ENCODE measurements at regions not wholly inside any gene's neighbourhood (a gene's known extent, or its start where the extent isn't known, plus 50 kb on each side); places are given as distances from the start of the nearest gene placed in this dataset.

DNA sequence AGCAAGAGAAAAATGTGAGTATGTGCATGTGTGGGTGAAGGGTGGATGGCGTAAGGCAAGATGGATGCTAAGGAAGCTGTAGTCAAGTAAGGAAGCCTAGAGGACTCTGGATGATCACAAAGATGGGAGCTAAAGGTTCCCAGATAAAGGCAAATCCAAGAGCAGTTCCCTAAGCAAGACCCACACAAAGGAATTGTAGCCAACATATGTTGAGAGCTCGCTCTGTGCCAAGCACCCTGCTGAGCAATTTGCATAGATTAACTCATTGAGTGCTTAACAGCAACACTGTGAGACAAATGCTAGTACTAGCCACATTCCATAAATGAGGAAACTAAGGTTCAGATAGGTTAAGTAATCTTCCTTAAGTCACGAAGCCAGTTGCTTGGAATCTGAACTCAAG is 132.6 kb downstream of the C1D start:
- no peaks in the 10 kb centered on the region for H3K4me1 ChIP-seq
- H3K4me3 ChIP-seq, result no peak overlapping the region
- no peak overlapping the region for H3K27ac ChIP-seq (replicated peaks in 1 of 4)
- 62% methylated on average over 3 of the region's 3 CpGs for WGBS
- no peak for DNase-seq (ENCODE audit: extremely low spot score)
- H3K36me3 ChIP-seq, result no peaks in the 10 kb centered on the region
- H3K9me3 ChIP-seq, result no peaks in the 10 kb centered on the region
- intact Hi-C loops (cut with DNase I), result no loop called here
- no peaks in the 10 kb centered on the region for H3K27me3 ChIP-seq
- TF ChIP-seq POLR2A (IDR thresholded peaks at IDR 0.05; ENCODE audit: low read depth) (no peak), POLR2AphosphoS5 (IDR thresholded peaks at IDR 0.05) (no peak), EP300 (IDR thresholded peaks at IDR 0.05) (no peak)
- TF ChIP-seq, protein P1, sequence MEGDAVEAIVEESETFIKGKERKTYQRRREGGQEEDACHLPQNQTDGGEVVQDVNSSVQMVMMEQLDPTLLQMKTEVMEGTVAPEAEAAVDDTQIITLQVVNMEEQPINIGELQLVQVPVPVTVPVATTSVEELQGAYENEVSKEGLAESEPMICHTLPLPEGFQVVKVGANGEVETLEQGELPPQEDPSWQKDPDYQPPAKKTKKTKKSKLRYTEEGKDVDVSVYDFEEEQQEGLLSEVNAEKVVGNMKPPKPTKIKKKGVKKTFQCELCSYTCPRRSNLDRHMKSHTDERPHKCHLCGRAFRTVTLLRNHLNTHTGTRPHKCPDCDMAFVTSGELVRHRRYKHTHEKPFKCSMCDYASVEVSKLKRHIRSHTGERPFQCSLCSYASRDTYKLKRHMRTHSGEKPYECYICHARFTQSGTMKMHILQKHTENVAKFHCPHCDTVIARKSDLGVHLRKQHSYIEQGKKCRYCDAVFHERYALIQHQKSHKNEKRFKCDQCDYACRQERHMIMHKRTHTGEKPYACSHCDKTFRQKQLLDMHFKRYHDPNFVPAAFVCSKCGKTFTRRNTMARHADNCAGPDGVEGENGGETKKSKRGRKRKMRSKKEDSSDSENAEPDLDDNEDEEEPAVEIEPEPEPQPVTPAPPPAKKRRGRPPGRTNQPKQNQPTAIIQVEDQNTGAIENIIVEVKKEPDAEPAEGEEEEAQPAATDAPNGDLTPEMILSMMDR (IDR thresholded peaks at IDR 0.05), result no peak

DNA sequence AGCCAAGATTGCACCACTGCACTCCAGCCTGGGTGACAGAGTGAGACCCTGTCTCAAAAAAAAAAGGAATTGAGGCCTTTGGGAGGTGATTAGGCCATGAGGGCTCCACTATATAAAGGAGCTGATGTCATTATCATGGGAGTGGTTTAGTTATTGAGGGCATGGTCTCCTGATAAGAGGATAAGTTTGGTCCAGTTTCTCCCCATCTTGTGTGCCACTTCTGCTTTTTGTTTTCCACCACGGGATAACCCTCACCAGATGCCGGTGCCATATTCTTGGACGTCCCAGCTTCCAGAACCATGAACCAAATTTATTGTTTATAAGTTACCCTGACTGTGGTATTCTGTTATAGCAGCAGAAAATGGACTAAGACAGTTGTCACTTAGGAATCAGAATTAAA is 125.8 kb downstream of the C1D start:
- intact Hi-C loops (cut with DNase I), result no loop called here
- Histone ChIP-seq H3K27ac (replicated peaks in 1 of 4) (no peak overlapping the region), H3K4me3 (no peak overlapping the region), H3K4me1 (no peaks in the 10 kb centered on the region), H3K36me3 (no peaks in the 10 kb centered on the region), H3K9me3 (no peaks in the 10 kb centered on the region), H3K27me3 (no peaks in the 10 kb centered on the region)
- TF ChIP-seq, protein P1 (IDR thresholded peaks at IDR 0.05), result no peak
- TF ChIP-seq POLR2AphosphoS5 (IDR thresholded peaks at IDR 0.05), result no peak
- no peak for TF ChIP-seq EP300 (IDR thresholded peaks at IDR 0.05)
- TF ChIP-seq POLR2A (IDR thresholded peaks at IDR 0.05; ENCODE audit: low read depth), result no peak
- no peak for DNase-seq (ENCODE audit: extremely low spot score)
- 100% methylated on average over 3 of the region's 3 CpGs for WGBS

DNA sequence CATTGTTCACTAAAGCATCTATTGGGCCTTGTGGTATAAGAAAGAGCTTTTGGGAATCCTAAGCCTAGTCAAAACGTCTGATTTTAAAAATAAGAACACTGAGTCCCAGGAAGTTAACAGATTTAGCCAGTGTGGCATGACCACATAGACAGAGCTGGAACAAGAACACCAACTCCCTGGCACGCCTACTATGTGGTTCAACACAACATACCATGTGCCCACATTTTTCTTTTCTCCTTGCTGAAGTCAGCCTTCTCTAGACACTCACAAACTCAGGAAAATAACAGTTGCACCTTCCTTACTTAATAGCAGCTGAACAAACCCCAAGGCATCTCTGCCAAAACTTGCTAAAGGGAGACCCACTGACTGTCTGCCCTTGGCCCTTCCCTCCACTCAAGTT is 124.8 kb downstream of the C1D start:
- no peaks in the 10 kb centered on the region for H3K27me3 ChIP-seq
- H3K9me3 ChIP-seq, result peaks cover 0 to 4% (median 1%) of the 10 kb centered on the region in 4 donors
- intact Hi-C loops (cut with DNase I), result no loop called here
- H3K36me3 ChIP-seq, result no peaks in the 10 kb centered on the region
- H3K4me1 ChIP-seq, result no peaks in the 10 kb centered on the region
- DNase-seq (ENCODE audit: extremely low spot score), result no peak
- no peak overlapping the region for H3K27ac ChIP-seq (replicated peaks in 1 of 4)
- H3K4me3 ChIP-seq, result no peak overlapping the region
- WGBS, result 62% methylated on average over 2 of the region's 2 CpGs
- TF ChIP-seq, protein P1 (IDR thresholded peaks at IDR 0.05), result no peak
- TF ChIP-seq POLR2AphosphoS5 (IDR thresholded peaks at IDR 0.05) (no peak), EP300 (IDR thresholded peaks at IDR 0.05) (no peak), POLR2A (IDR thresholded peaks at IDR 0.05; ENCODE audit: low read depth) (no peak)

- H3K27me3 ChIP-seq, result no peaks in the 10 kb centered on the region
- intact Hi-C loops (cut with DNase I), result no loop called here
- TF ChIP-seq, protein P1 (IDR thresholded peaks at IDR 0.05), result no peak
- TF ChIP-seq POLR2A (IDR thresholded peaks at IDR 0.05; ENCODE audit: low read depth) (no peak), EP300 (IDR thresholded peaks at IDR 0.05) (no peak), POLR2AphosphoS5 (IDR thresholded peaks at IDR 0.05) (no peak)
- WGBS, result 89% methylated on average over 4 of the region's 4 CpGs
- peaks cover 0 to 10% (median 3%) of the 10 kb centered on the region in 4 donors for H3K9me3 ChIP-seq
- DNase-seq (ENCODE audit: extremely low spot score), result no peak
- no peaks in the 10 kb centered on the region for H3K36me3 ChIP-seq
- no peak overlapping the region for H3K27ac ChIP-seq (replicated peaks in 1 of 4)
- no peaks in the 10 kb centered on the region for H3K4me1 ChIP-seq
- no peak overlapping the region for H3K4me3 ChIP-seq
Observed at GRCh38 chr2:67945056-67945455, 117.7 kb downstream of the C1D start.

DNA sequence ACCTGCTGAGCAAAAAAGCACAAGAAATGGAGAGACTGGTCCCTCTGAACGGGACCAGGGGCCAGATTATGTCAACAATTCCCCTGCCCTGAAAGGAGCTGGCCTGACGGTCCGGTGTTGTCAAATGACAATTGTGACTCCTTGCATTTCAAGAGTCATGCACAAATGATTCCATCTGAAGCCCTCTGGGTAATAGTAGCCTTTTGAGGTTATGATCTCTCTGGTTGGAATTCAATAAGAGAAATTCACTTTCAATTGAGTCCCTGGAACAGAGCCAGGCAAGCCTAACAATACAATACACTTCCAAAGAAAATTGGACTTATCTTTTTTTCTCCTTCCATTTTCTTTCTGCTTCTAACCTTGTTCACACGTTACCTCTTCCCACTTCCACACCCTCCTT is 116.9 kb downstream of the C1D start:
- H3K27me3 ChIP-seq, result no peaks in the 10 kb centered on the region
- no peak overlapping the region for H3K4me3 ChIP-seq
- DNase-seq (ENCODE audit: extremely low spot score), result no peak
- H3K9me3 ChIP-seq, result peaks cover 0 to 10% (median 3%) of the 10 kb centered on the region in 4 donors
- TF ChIP-seq, protein P1 (IDR thresholded peaks at IDR 0.05), result no peak
- TF ChIP-seq EP300 (IDR thresholded peaks at IDR 0.05) (no peak), POLR2AphosphoS5 (IDR thresholded peaks at IDR 0.05) (no peak), POLR2A (IDR thresholded peaks at IDR 0.05; ENCODE audit: low read depth) (no peak)
- H3K4me1 ChIP-seq, result no peaks in the 10 kb centered on the region
- intact Hi-C loops (cut with DNase I), result no loop called here
- H3K27ac ChIP-seq (replicated peaks in 1 of 4), result no peak overlapping the region
- 72% methylated on average over 4 of the region's 4 CpGs for WGBS
- no peaks in the 10 kb centered on the region for H3K36me3 ChIP-seq
